Fibroblast of skin of back (primary cell): ENCODE measurements at regions not wholly inside any gene's neighbourhood (a gene's known extent, or its start where the extent isn't known, plus 50 kb on each side); places are given as distances from the start of the nearest gene placed in this dataset.
"Not testable (repeated sequence)": the region's sequence is repeated elsewhere in the genome, so short reads cannot be mapped to it uniquely, and the experiment has no call there.

Experiments used
- DNase-seq: peaks from one replicate; pipeline ENCODE4 v3.0.0-alpha.2; 2013

DNA sequence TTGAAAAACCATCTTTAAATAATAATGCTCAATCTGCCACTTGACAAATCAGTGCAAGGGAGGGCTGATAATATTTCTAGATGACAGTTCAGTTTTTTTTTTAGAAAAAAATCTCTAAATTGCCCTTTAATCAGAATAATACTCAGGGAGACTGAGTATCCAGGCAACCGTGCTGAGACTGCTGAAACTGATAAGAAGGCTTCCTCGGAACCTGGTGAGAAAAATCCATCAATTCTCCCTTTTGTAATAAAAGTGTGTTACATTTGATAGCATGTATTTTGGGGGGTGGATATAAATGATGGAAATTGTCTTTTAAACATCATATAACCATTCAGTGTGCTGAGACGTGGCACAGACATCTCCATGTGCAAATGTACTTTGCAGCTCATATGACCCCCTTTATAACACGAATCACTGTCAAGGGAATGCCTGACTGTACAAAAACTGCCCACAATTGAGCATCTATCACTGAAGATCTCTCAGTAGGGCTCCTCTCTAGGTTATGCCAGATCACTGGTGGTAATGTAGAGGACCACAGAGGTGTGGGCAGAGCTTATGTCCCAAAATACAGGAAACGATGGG is 491.1 kb upstream of the ADARB2 start:
- DNase-seq = no peak

- DNase-seq = no peak
These were observed 488.3 kb upstream of the ADARB2 start for GRCh38 chr10:2225609-2226008.

- no peak for DNase-seq
These were observed 486.4 kb upstream of the ADARB2 start for GRCh38 chr10:2223548-2224320.

DNA sequence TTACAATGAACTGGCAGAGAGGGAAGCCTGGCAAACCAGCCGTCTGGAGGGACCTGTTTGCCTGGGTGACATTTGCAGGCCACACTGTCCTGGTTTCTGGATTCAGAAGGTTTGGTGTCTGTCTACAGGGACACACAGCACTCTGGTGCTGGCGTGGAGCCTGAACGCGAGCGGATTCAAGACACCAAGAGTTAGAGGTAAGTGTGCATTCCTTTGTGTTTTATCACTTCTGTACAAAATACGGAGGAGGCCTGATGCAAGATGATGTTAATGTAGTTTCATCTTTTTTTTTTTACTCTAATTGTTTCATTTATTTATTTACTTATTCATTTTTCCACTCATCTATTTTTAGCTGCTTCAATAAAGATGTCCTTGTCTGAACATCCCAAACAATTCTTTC is 485.3 kb upstream of the ADARB2 start:
- DNase-seq = no peak

GRCh38 chr10:2214805-2215204 is 477.5 kb upstream of the ADARB2 start:
- DNase-seq = no peak

GRCh38 chr10:2214092-2214491 is 476.8 kb upstream of the ADARB2 start:
- DNase-seq = peak; percentile 3

DNA sequence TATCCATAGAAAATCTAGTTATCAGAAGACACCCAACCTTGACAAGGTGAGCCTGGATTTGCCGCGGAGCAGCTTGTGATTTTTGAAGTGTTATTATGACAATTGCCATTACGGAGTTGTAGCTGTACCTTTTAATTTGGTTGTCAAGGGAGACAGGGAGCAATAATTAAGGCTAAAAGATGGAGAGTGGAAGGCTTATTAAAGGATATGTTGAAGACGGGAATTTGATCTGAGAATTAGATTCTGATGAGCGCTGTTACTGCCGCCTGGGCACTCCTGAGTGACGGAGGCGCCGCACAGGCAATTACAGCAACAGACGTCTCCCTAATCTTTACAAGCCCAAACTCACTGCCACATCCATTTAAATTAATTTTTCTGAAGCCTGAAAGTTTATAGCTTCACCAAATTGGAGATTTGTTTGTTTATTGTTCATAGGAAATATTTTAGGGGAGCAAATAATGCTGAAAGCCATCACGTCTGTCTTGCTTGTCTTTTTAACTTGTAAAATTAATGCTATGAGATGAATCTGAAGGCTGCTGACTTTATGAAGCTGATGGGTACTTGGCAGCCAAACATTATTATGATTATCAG is 475.0 kb upstream of the ADARB2 start:
- no peak for DNase-seq

DNA sequence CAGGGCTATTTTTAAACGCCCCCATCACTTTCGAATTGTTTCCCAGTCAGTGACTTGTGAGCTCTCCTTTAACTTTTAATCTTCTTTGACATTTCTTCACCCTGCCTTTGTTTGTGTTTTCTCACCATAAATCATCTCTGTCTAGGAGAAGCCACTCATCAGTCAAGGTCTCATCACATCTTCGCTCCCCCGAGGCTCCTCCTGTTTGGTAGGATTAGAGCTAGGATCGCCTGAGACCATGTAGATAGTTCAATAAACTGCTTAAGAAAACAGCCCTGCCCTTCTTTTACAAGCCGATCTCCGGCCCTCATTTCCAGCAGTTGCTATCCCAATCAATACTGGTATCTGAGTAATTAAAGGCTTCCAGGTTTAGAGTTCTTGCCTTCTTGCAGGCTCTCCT is 472.8 kb upstream of the ADARB2 start:
- DNase-seq = no peak

DNA sequence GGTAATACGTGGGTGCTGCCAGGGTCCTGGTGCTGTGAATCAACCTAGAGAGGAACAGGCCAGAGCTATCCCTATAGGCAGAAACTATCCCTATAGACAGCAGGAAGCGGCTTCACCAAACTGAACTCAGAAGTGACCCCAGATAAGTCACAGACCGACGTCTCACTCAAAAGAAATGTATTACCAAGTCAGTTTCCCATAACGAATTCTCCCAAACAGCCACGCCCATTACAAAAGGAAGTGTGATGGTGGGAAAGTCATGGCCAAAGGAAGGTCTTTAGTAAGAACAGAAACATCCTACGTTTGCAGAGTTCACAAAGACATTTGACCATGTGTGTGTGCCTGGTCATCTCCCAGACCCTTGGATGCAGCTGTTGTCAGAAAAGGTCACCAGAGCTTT is 470.8 kb upstream of the ADARB2 start:
- no peak for DNase-seq

DNA sequence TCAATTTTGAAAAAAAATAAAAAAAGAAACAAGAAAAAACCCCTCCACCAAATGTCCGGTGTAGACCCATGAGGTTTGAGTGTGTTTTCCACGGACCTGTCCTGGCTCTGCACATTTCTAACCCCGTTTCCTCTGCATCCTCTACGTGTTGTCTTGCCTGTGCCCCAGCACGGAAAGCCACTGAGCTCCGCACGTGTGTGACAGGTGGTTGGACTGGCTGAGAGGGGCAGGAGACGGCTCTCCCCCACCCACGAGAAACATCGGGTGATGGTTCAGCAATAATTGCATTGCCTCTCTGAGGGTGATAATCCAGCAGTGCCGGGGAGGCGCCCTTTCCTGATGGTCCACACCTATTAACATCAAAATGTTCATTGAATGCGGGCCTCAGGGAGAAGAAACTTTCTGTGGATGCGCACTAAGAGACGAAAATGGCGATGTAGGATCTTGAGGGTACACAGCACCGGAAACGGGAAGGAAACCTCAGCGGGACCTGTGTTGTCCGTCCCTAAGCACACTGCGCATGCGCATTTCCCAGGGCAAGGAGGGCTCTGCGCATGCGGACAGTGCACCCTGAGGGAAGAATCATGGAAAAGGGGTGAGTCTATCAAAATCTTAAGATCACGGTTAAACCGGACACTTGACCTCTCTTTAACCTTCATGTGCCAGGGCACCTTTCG is 470.1 kb upstream of the ADARB2 start:
- DNase-seq = no peak

- DNase-seq = no peak
These were observed 468.1 kb upstream of the ADARB2 start for GRCh38 chr10:2205406-2205805.

- DNase-seq = no peak
These were observed 465.1 kb upstream of the ADARB2 start for GRCh38 chr10:2202401-2202800.

DNA sequence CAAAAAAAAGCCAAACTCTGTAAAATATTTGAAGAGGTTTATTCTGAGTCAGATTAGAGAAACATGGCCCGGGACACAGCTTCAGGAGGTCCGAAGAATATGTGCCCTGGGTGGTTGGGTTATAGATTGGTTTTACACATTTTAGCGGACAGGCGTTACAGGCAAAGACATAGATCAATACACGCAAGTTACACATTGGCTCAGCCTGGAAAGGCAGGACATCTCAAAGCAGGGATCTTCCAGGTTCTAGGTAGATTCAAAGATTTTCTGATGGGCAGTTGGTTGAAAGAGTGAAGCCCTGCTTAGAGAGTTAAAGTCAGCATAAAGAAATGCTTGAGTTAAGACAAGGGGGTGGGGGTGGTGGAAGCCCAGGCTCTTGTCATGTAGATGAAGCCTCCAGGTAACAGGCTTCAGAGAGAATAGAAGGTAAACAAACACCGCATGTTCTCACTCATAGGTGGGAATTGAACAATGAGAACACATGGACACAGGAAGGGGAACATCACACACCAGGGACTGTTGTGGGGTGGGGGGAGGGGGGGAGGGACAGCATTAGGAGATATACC is 464.3 kb upstream of the ADARB2 start:
- DNase-seq = no peak

- DNase-seq = no peak
These were observed 460.3 kb upstream of the ADARB2 start for GRCh38 chr10:2197663-2198062.

DNA sequence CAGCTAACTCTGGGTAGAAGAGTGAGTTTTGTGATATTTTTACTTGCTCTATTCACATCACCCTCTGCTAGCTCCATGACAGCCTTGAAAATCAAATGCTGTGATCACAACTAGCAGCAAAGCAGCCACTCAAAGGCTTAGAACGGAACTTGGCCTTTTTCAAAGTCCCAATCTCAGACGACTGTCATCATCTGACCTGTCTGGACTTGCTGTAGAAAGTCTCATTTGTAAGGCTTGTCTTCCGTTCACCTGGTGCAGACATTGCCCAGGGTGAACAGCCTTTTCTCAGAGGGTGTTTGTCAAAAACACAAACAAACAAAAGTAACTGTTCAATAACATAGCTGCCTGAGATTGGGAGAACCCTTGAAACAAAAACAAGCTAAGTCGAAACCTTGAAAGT is 458.9 kb upstream of the ADARB2 start:
- no peak for DNase-seq

DNA sequence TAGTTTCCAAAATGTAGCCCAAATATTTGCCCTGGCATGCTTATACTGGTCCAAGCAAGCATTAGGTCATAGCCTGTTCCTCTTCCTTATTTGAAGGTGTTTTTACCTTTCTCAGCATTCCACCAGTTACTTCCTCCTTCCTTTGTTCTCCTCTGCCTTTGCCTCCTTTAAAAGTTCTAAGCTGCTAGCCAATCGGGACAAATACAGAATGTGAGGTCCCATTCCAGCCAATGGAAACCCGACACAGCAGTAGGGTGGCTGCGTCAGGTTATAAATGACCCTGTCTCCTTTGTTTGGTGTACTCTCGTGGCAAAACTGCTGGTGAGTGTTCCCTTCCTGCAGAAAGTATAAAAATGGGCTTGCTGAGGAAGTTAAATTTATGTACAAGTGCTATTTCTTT is 452.0 kb upstream of the ADARB2 start:
- DNase-seq = not testable (repeated sequence)

- DNase-seq = no peak
These were observed 451.0 kb upstream of the ADARB2 start for GRCh38 chr10:2188371-2188770.

- DNase-seq = no peak
These were observed 436.0 kb upstream of the ADARB2 start for GRCh38 chr10:2173327-2173726.

DNA sequence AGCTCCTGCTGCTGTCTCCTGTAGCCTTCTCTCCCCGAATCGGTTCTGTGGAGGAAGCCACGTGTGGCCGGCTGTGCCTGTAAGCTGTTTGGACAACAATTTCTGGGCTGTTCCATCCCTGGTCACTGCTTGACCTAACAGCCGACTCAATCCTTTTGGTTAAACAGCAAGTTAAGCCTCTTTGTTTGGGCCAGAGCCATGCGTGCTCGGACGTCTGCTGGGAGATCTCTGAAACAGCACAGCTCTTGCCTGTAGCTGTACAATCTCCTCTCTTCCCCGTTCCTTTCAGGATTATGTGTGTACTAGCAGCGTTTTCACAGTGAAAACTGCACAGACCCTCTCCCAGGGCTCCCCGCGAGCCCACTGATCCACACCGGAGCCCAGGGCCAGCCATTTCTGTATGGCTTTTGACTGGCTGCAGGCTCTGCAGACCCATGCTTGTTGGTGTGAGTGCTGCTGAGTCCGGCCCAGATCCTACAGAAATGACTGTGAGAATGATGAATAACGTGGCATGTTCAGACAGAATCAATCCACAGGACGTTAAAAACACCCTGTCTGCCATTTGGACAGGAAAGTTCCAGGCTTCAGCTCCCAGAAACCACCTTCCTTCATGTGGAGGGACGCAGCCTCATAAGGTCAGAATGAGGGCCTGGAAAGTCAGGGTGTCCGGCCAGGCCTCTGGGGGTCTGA is 428.6 kb upstream of the ADARB2 start:
- DNase-seq = no peak

- no peak for DNase-seq
These were observed 413.0 kb upstream of the ADARB2 start for GRCh38 chr10:2150288-2150687.

DNA sequence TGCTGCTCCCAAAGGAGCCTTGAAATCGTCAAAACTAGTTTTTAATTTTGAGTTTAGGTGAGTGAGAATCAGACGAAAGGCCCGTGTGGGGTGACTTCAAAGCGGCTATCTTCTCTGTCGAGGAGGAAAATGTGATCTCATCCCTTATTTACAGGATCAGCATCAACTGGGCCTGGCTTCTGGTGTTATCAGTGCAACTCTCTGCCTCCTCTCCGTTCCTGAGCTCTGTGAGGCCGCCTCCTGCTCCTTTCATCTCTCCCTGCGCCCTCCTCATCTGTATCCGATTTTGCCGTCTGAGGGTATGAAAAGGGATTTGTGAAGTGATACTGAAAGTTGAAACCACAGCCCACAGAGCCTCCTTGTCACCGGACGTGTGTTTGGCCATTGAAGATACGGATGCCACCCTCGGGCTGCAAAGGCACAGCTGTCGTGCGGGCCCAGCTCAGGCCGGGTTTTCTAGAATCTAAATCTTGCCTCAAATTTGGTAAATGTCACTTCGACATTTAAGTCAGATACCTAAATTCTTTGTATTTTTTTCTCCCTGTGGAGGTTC is 408.7 kb upstream of the ADARB2 start:
- DNase-seq = no peak

DNA sequence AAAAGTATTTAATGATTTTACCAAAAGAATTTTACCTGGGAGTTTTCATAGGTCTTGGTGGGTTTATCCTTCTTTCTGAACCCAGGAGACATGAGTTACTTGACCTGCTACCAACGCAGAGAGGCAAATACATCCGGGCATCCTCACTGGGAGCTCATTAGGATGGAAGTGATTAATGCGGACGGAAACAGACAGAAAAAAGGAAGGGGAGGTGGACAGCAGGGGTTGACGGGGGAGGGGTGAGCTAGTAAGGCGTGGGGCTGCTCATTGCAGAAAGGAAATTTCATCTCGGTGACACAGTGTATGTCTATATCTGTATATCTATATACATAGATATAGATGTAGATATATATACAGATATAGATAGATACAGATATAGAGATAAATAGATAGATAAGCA is 408.2 kb upstream of the ADARB2 start:
- DNase-seq = no peak
